H1 (cell line): ENCODE measurements at regions not wholly inside any gene's neighbourhood (a gene's known extent, or its start where the extent isn't known, plus 50 kb on each side); places are given as distances from the start of the nearest gene placed in this dataset.

Experiments
- CTCF ChIA-PET: fragments of 300-600 bp; sonication (Branson Sonifier 250); formaldehyde crosslinking; loops from one replicate; lab custom pipeline; 2021; ENCODE audit not compliant: partially characterized antibody; lab: Charles Lee
- POLR2A ChIA-PET: fragments of 300-600 bp; sonication (Branson Sonifier 250); formaldehyde crosslinking; loops from one replicate; lab custom pipeline; 2021; ENCODE audit warnings: inconsistent platforms; ENCODE audit not compliant: partially characterized antibody; lab: Charles Lee
- DNase-seq, 2 experiments: peaks; one replicate each; pipeline versions ENCODE4 v3.0.0 to v3.0.0-alpha.2; 2010 to 2022; ENCODE audit warnings: low spot score in 2 of 2, low read depth in 1 of 2, mixed read lengths in 1 of 2
- FAIRE-seq: peaks from 2 replicates; lab custom pipeline; 2011; peaks lifted over from hg19 to GRCh38; lab: Jason Lieb, UNC
- H2AFZ ChIP-seq: 2 replicates; pipeline ENCODE4 v1.8.1; 2012; ENCODE audit warnings: low read length, inconsistent platforms
- H2AK5ac ChIP-seq: 2 replicates; pipeline ENCODE4 v1.6.1; 2013; ENCODE audit warnings: low read depth, low read length
- H2BK120ac ChIP-seq: replicated peaks from 2 replicates; pipeline ENCODE3; 2013; ENCODE audit warnings: low read depth, low read length, inconsistent platforms
- H2BK12ac ChIP-seq: 2 replicates; pipeline ENCODE4 v1.6.1; 2013; ENCODE audit warnings: low read depth, low read length
- H2BK15ac ChIP-seq: 2 replicates; pipeline ENCODE4 v1.6.1; 2013; ENCODE audit warnings: low read length
- H2BK20ac ChIP-seq: 2 replicates; pipeline ENCODE4 v1.6.1; 2013; ENCODE audit warnings: low read length
- H2BK5ac ChIP-seq: 2 replicates; pipeline ENCODE4 v1.6.1; 2013; ENCODE audit warnings: low read depth, low read length
- H3K14ac ChIP-seq: 2 replicates; pipeline ENCODE4 v1.6.1; 2013; ENCODE audit warnings: inconsistent platforms; ENCODE audit not compliant: insufficient read length
- H3K18ac ChIP-seq: 2 replicates; pipeline ENCODE4 v1.6.1; 2013; ENCODE audit warnings: low read length; ENCODE audit errors: extremely low read depth
- H3K23ac ChIP-seq: 2 replicates; pipeline ENCODE4 v1.6.1; 2013; ENCODE audit warnings: inconsistent platforms; ENCODE audit not compliant: insufficient read length
- H3K23me2 ChIP-seq: 2 replicates; pipeline ENCODE4 v1.6.1; 2013; ENCODE audit warnings: low read depth, low read length
- H3K27ac ChIP-seq: 2 replicates; pipeline ENCODE4 v1.6.1; 2011; ENCODE audit warnings: low read depth, low read length, inconsistent platforms
- H3K27me3 ChIP-seq, 4 experiments: replicated peaks in 1 of 4; 1 replicate in 1 of 4; 2 replicates in 3 of 4; pipeline versions ENCODE4 v1.6.1 to v1.8.1; 2011 to 2013; ENCODE audit warnings: low read length in 3 of 4, mild to moderate bottlenecking in 3 of 4, inconsistent platforms in 2 of 4, mixed read lengths in 2 of 4, moderate library complexity in 1 of 4; ENCODE audit not compliant: control insufficient read depth in 3 of 4, insufficient read depth in 3 of 4; ENCODE audit errors: extremely low read depth in 1 of 4
- H3K36me3 ChIP-seq, 4 experiments: 2 replicates each; pipeline versions ENCODE4 v1.6.1 to v1.8.1; 2011 to 2013; ENCODE audit warnings: mild to moderate bottlenecking in 4 of 4, low read length in 3 of 4, moderate library complexity in 2 of 4, control low read depth in 1 of 4, inconsistent platforms in 1 of 4; ENCODE audit not compliant: insufficient read depth in 4 of 4, control insufficient read depth in 2 of 4
- H3K4ac ChIP-seq: replicated peaks from 2 replicates; pipeline ENCODE3; 2013; ENCODE audit warnings: low read length, low read depth, mixed read lengths, inconsistent platforms; ENCODE audit not compliant: insufficient read length
- H3K4me1 ChIP-seq, 4 experiments: replicated peaks in 1 of 4; 1 replicate in 1 of 4; 2 replicates in 3 of 4; pipeline versions ENCODE4 v1.6.1 to v1.8.1; 2011 to 2013; ENCODE audit warnings: low read length in 3 of 4, inconsistent platforms in 2 of 4, mixed read lengths in 1 of 4; ENCODE audit not compliant: insufficient read depth in 4 of 4, control insufficient read depth in 3 of 4
- H3K4me2 ChIP-seq, 2 experiments: 2 replicates each; pipeline versions ENCODE4 v1.6.1 to v1.8.1; 2011 to 2013; ENCODE audit warnings: low read depth in 2 of 2, low read length in 2 of 2, control low read depth in 1 of 2, inconsistent platforms in 1 of 2, mild to moderate bottlenecking in 1 of 2; ENCODE audit not compliant: insufficient read depth in 1 of 2
- H3K4me3 ChIP-seq, 4 experiments: fragments of 200-600, 300-600 bp in 1 of 4; sonication (generic), shearing (Covaris generic), sonication (Bioruptor Twin) in 1 of 4; 2 replicates each; pipeline versions ENCODE4 v1.5.1 to v1.8.1; 2011 to 2016; ENCODE audit warnings: low read length in 4 of 4, low read depth in 3 of 4, control low read depth in 2 of 4, inconsistent platforms in 2 of 4, mild to moderate bottlenecking in 2 of 4, mixed read lengths in 1 of 4, moderate library complexity in 1 of 4; ENCODE audit not compliant: insufficient read depth in 2 of 4; ENCODE audit errors: extremely low read depth in 1 of 4
- H3K56ac ChIP-seq: replicated peaks from 2 replicates; pipeline ENCODE3; 2013; ENCODE audit warnings: low read depth, mild to moderate bottlenecking, mixed read lengths, low read length, inconsistent platforms; ENCODE audit not compliant: insufficient read length
- H3K79me1 ChIP-seq: 2 replicates; pipeline ENCODE4 v1.6.1; 2013; ENCODE audit warnings: low read depth, low read length, control low read depth
- H3K79me2 ChIP-seq, 2 experiments: 2 replicates each; pipeline versions ENCODE4 v1.6.1 to v1.8.1; 2012 to 2013; ENCODE audit warnings: low read length in 2 of 2, mild to moderate bottlenecking in 2 of 2, inconsistent platforms in 1 of 2; ENCODE audit not compliant: insufficient read depth in 2 of 2, control insufficient read depth in 1 of 2
- H3K9ac ChIP-seq, 4 experiments: replicated peaks in 1 of 4; 1 replicate in 1 of 4; 2 replicates in 3 of 4; pipeline versions ENCODE4 v1.6.1 to v1.8.1; 2011 to 2013; ENCODE audit warnings: low read depth in 3 of 4, low read length in 3 of 4, control low read depth in 2 of 4, mild to moderate bottlenecking in 2 of 4, moderate library complexity in 2 of 4, inconsistent platforms in 1 of 4; ENCODE audit errors: extremely low read depth in 1 of 4
- H3K9me3 ChIP-seq, 2 experiments: 2 replicates each; pipeline versions ENCODE4 v1.6.1 to v1.8.1; 2012 to 2013; ENCODE audit warnings: mild to moderate bottlenecking in 2 of 2, moderate library complexity in 2 of 2, control low read depth in 1 of 2, inconsistent platforms in 1 of 2, low read depth in 1 of 2, low read length in 1 of 2, mixed read lengths in 1 of 2; ENCODE audit not compliant: insufficient read depth in 2 of 2
- H4K20me1 ChIP-seq, 2 experiments: replicated peaks in 1 of 2; 2 replicates each; pipeline versions ENCODE3 to v1.8.1; 2011 to 2013; ENCODE audit warnings: inconsistent platforms in 2 of 2, low read length in 2 of 2, mild to moderate bottlenecking in 1 of 2; ENCODE audit not compliant: insufficient read depth in 2 of 2, control insufficient read depth in 1 of 2
- H4K5ac ChIP-seq: 2 replicates; pipeline ENCODE4 v1.6.1; 2013; ENCODE audit warnings: low read length, low read depth, mixed read lengths, inconsistent platforms; ENCODE audit not compliant: insufficient read length
- H4K8ac ChIP-seq: 2 replicates; pipeline ENCODE4 v1.8.0; 2013; ENCODE audit warnings: mild to moderate bottlenecking, moderate library complexity, low read length, inconsistent platforms; ENCODE audit not compliant: insufficient read depth; ENCODE audit errors: extremely low read depth
- H4K91ac ChIP-seq: replicated peaks from 2 replicates; pipeline ENCODE3; 2013; ENCODE audit warnings: low read length, mixed read lengths, inconsistent platforms; ENCODE audit not compliant: insufficient read length
- RBBP5 ChIP-seq: IDR thresholded peaks from 2 replicates; pipeline ENCODE4 v1.7.1; 2012; ENCODE audit warnings: low read depth, mild to moderate bottlenecking, inconsistent platforms, low read length, moderate library complexity, borderline replicate concordance
- SIX5 ChIP-seq: IDR thresholded peaks from 2 replicates; pipeline ENCODE4 v1.6.1; 2011; ENCODE audit warnings: mild to moderate bottlenecking, low read depth, low read length
- TBP ChIP-seq: IDR thresholded peaks from 2 replicates; pipeline ENCODE4 v1.6.1; 2011; ENCODE audit warnings: low read depth, low read length, improper control_type of control experiment
- WGBS, 2 experiments: shearing (Covaris generic) in 1 of 2; methylation state at CpG; one replicate each; pipeline versions ENCODE4 v1.1.6 to v1.1.7; 2013 to 2015; ENCODE audit warnings: low lambda C conversion rate in 2 of 2, mixed read lengths in 2 of 2, inconsistent platforms in 1 of 2, low coverage in 1 of 2, missing lambda C conversion rate in 1 of 2; ENCODE audit not compliant: insufficient replicate concordance in 2 of 2, insufficient coverage in 1 of 2, insufficient read length in 1 of 2; ENCODE audit errors: extremely low coverage in 1 of 2, missing lambda C conversion rate in 1 of 2; 5-methylcytosine and 5-hydroxymethylcytosine counted together

GRCh38 chr18:5746844-5747243, 148.5 kb downstream of the TMEM200C start:
- no peak overlapping the region for H4K91ac ChIP-seq
- H3K4me2 ChIP-seq, result no peak overlapping the region
- H2BK20ac ChIP-seq, result no peak overlapping the region
- CTCF ChIA-PET, result interaction anchor here (0.6 to 1.3 kb wide), 4 partner anchors 9 to 745 kb away, joined by 3 to 4 read pairs (median 4); no protein-coding TSS in a partner anchor
- no peaks in the 10 kb centered on the region for H3K79me2 ChIP-seq
- no peak overlapping the region for H2BK15ac ChIP-seq
- no peaks in the 10 kb centered on the region for H3K9me3 ChIP-seq
- no peaks in the 10 kb centered on the region for H3K36me3 ChIP-seq
- no peak overlapping the region for H3K56ac ChIP-seq
- TF ChIP-seq TBP (no peak), RBBP5 (no peak), SIX5 (no peak)
- H3K79me1 ChIP-seq, result no peaks in the 10 kb centered on the region
- no peak for FAIRE-seq
- H3K18ac ChIP-seq, result no peak overlapping the region
- no peak for DNase-seq
- H2AFZ ChIP-seq, result no peak overlapping the region
- H2BK5ac ChIP-seq, result no peak overlapping the region
- H3K4me1 ChIP-seq, result no peaks in the 10 kb centered on the region; a peak in 1 of 7 replicates
- H3K14ac ChIP-seq, result no peak overlapping the region
- no peaks in the 10 kb centered on the region for H4K20me1 ChIP-seq
- H3K9ac ChIP-seq, result no peak overlapping the region
- WGBS, 2 experiments, result 75% methylated on average over 6 of the region's 6 CpGs; no CpG with 5 or more reads in 1 of the 2 experiments
- no peak overlapping the region for H3K4me3 ChIP-seq
- H4K8ac ChIP-seq, result no peak overlapping the region
- 0 out of 7 replicates have a peak, but pooled peaks cover 0 to 2% (median 0%) of the 10 kb centered on the region in 4 experiments for H3K27me3 ChIP-seq
- H2BK12ac ChIP-seq, result no peak overlapping the region
- H3K23me2 ChIP-seq, result no peaks in the 10 kb centered on the region
- no peak overlapping the region for H4K5ac ChIP-seq
- no peak overlapping the region for H2AK5ac ChIP-seq
- POLR2A ChIA-PET, result interaction anchor here (0.9 kb wide), 1 partner anchor 9 kb away, joined by 3 read pairs; no protein-coding TSS in a partner anchor
- H3K27ac ChIP-seq, result no peak overlapping the region
- no peak overlapping the region for H3K4ac ChIP-seq
- no peak overlapping the region for H3K23ac ChIP-seq
- H2BK120ac ChIP-seq, result no peak overlapping the region
